ENCODE measurements at regions not wholly inside any gene's neighbourhood (a gene's known extent, or its start where the extent isn't known, plus 50 kb on each side); places are given as distances from the start of the nearest gene placed in this dataset.

- H3K4me1 ChIP-seq (ENCODE audit: control insufficient read depth in 5 of 5, insufficient read depth in 5 of 5, low read length in 5 of 5): no peaks in the 10 kb centered on the region
Measured at GRCh38 chr6:20024978-20025377, 187.3 kb downstream of the MBOAT1 start.

GRCh38 chr6:20025681-20026080, 186.6 kb downstream of the MBOAT1 start:
- Histone ChIP-seq H3K27me3 (ENCODE audit: control insufficient read depth in 3 of 3, insufficient read depth in 3 of 3, low read length in 2 of 3) (peaks cover 0 to 13% (median 0%) of the 10 kb centered on the region in 3 donors), H3K4me3 (no peak overlapping the region), H3K27ac (ENCODE audit: low read depth in 1 of 2, low read length in 1 of 2) (no peak overlapping the region), H3K4me1 (ENCODE audit: control insufficient read depth in 5 of 5, insufficient read depth in 5 of 5, low read length in 5 of 5) (no peaks in the 10 kb centered on the region), H3K9me3 (ENCODE audit: control insufficient read depth in 4 of 4, insufficient read depth in 3 of 4, low read length in 3 of 4) (no peaks in the 10 kb centered on the region), H3K9ac (ENCODE audit: insufficient read depth in 1 of 2, low read length in 2 of 2) (no peak overlapping the region), H3K36me3 (ENCODE audit: control insufficient read depth in 4 of 4, insufficient read depth in 4 of 4, low read length in 4 of 4) (no peaks in the 10 kb centered on the region)
- TF ChIP-seq CTCF (IDR thresholded peaks at IDR 0.05; ENCODE audit: control extremely low read depth, extremely low read depth): no peak
- ATAC-seq (ENCODE audit: insufficient read depth, low FRiP score) (no peak), DNase-seq (no peak)
- 89 to 91% methylated on average over 2 of the region's 2 CpGs for WGBS, 2 donors

More at GRCh38 chr6:20024978-20025377, 187.3 kb downstream of the MBOAT1 start:
- no peak overlapping the region for H3K4me3 ChIP-seq
- no peak overlapping the region for H3K27ac ChIP-seq (ENCODE audit: low read depth in 1 of 2, low read length in 1 of 2)
- no peak for ATAC-seq (ENCODE audit: insufficient read depth, low FRiP score)
- no peak overlapping the region for H3K9ac ChIP-seq (ENCODE audit: insufficient read depth in 1 of 2, low read length in 2 of 2)
- H3K9me3 ChIP-seq (ENCODE audit: control insufficient read depth in 4 of 4, insufficient read depth in 3 of 4, low read length in 3 of 4): no peaks in the 10 kb centered on the region
- no peak for TF ChIP-seq CTCF (IDR thresholded peaks at IDR 0.05; ENCODE audit: control extremely low read depth, extremely low read depth)
- DNase-seq: no peak
- peaks cover 0 to 6% (median 0%) of the 10 kb centered on the region in 3 donors for H3K27me3 ChIP-seq (ENCODE audit: control insufficient read depth in 3 of 3, insufficient read depth in 3 of 3, low read length in 2 of 3)
- WGBS, 2 donors: 87 to 93% methylated on average over 6 of the region's 6 CpGs
- H3K36me3 ChIP-seq (ENCODE audit: control insufficient read depth in 4 of 4, insufficient read depth in 4 of 4, low read length in 4 of 4): no peaks in the 10 kb centered on the region

GRCh38 chr6:20028143-20028542, 184.1 kb downstream of the MBOAT1 start:
- Histone ChIP-seq H3K4me1 (ENCODE audit: control insufficient read depth in 5 of 5, insufficient read depth in 5 of 5, low read length in 5 of 5) (no peaks in the 10 kb centered on the region), H3K4me3 (no peak overlapping the region), H3K27ac (ENCODE audit: low read depth in 1 of 2, low read length in 1 of 2) (no peak overlapping the region), H3K9me3 (ENCODE audit: control insufficient read depth in 4 of 4, insufficient read depth in 3 of 4, low read length in 3 of 4) (peaks cover 0 to 5% (median 0%) of the 10 kb centered on the region in 4 donors), H3K9ac (ENCODE audit: insufficient read depth in 1 of 2, low read length in 2 of 2) (no peak overlapping the region), H3K36me3 (ENCODE audit: control insufficient read depth in 4 of 4, insufficient read depth in 4 of 4, low read length in 4 of 4) (no peaks in the 10 kb centered on the region), H3K27me3 (ENCODE audit: control insufficient read depth in 3 of 3, insufficient read depth in 3 of 3, low read length in 2 of 3) (peaks cover 0 to 25% (median 2%) of the 10 kb centered on the region in 3 donors)
- DNase-seq (no peak), ATAC-seq (ENCODE audit: insufficient read depth, low FRiP score) (no peak)
- 78 to 85% methylated on average over 9 of the region's 9 CpGs for WGBS, 2 donors
- no peak for TF ChIP-seq CTCF (IDR thresholded peaks at IDR 0.05; ENCODE audit: control extremely low read depth, extremely low read depth)

GRCh38 chr6:20028562-20028961, 183.7 kb downstream of the MBOAT1 start:
- no peak for DNase-seq
- Histone ChIP-seq H3K9me3 (ENCODE audit: control insufficient read depth in 4 of 4, insufficient read depth in 3 of 4, low read length in 3 of 4) (peaks cover 0 to 7% (median 0%) of the 10 kb centered on the region in 4 donors), H3K4me3 (no peak overlapping the region), H3K27me3 (ENCODE audit: control insufficient read depth in 3 of 3, insufficient read depth in 3 of 3, low read length in 2 of 3) (peaks cover 0 to 25% (median 4%) of the 10 kb centered on the region in 3 donors), H3K36me3 (ENCODE audit: control insufficient read depth in 4 of 4, insufficient read depth in 4 of 4, low read length in 4 of 4) (no peaks in the 10 kb centered on the region), H3K27ac (ENCODE audit: low read depth in 1 of 2, low read length in 1 of 2) (no peak overlapping the region), H3K4me1 (ENCODE audit: control insufficient read depth in 5 of 5, insufficient read depth in 5 of 5, low read length in 5 of 5) (no peaks in the 10 kb centered on the region), H3K9ac (ENCODE audit: insufficient read depth in 1 of 2, low read length in 2 of 2) (no peak overlapping the region)
- 53 to 78% methylated on average over 4 of the region's 4 CpGs for WGBS, 2 donors
- no peak for TF ChIP-seq CTCF (IDR thresholded peaks at IDR 0.05; ENCODE audit: control extremely low read depth, extremely low read depth)
- ATAC-seq (ENCODE audit: insufficient read depth, low FRiP score): no peak

All from lung (tissue), 11 donors.